ENCODE measurements at regions not wholly inside any gene's neighbourhood (a gene's known extent, or its start where the extent isn't known, plus 50 kb on each side); places are given as distances from the start of the nearest gene placed in this dataset.

GRCh38 chr3:44179246-44179645, 62.4 kb upstream of the TOPAZ1 start:
- no peak for TF ChIP-seq CTCF (conservative IDR thresholded peaks at IDR 0.05; ENCODE audit: low read depth)
- DNase-seq (ENCODE audit: low spot score): no peak
- no peak overlapping the region for H3K27ac ChIP-seq
- ChIA-PET CTCF (no interaction called here), POLR2A (ENCODE audit: low non-redundant PET) (no interaction called here)

- no peak for TF ChIP-seq CTCF (conservative IDR thresholded peaks at IDR 0.05; ENCODE audit: low read depth)
Measured at GRCh38 chr3:44184319-44184953, 57.2 kb upstream of the TOPAZ1 start.

GRCh38 chr3:44185396-44185915, 56.2 kb upstream of the TOPAZ1 start:
- POLR2A ChIA-PET (ENCODE audit: low non-redundant PET): no interaction called here
- no peak for DNase-seq (ENCODE audit: low spot score)
- TF ChIP-seq CTCF (conservative IDR thresholded peaks at IDR 0.05; ENCODE audit: low read depth): no peak
- CTCF ChIA-PET: no interaction called here
- no peak overlapping the region for H3K27ac ChIP-seq

More at GRCh38 chr3:44184319-44184953, 57.2 kb upstream of the TOPAZ1 start:
- CTCF ChIA-PET: no interaction called here
- DNase-seq (ENCODE audit: low spot score): no peak
- POLR2A ChIA-PET (ENCODE audit: low non-redundant PET): no interaction called here
- H3K27ac ChIP-seq: no peak overlapping the region

- no peak for TF ChIP-seq CTCF (conservative IDR thresholded peaks at IDR 0.05; ENCODE audit: low read depth)
- ChIA-PET CTCF (no interaction called here), POLR2A (ENCODE audit: low non-redundant PET) (no interaction called here)
- H3K27ac ChIP-seq: no peak overlapping the region
- no peak for DNase-seq (ENCODE audit: low spot score)
Measured at GRCh38 chr3:44186111-44186672, 55.5 kb upstream of the TOPAZ1 start.

- CTCF ChIA-PET: no interaction called here
- no peak overlapping the region for H3K27ac ChIP-seq
- TF ChIP-seq CTCF (conservative IDR thresholded peaks at IDR 0.05; ENCODE audit: low read depth): no peak
- POLR2A ChIA-PET (ENCODE audit: low non-redundant PET): no interaction called here
- no peak for DNase-seq (ENCODE audit: low spot score)
Measured at GRCh38 chr3:44186712-44187111, 55.0 kb upstream of the TOPAZ1 start.

Measured in RWPE1 (cell line).